AML-193 (cell line): ENCODE measurements at regions not wholly inside any gene's neighbourhood (a gene's known extent, or its start where the extent isn't known, plus 50 kb on each side); places are given as distances from the start of the nearest gene placed in this dataset.

Experiments used
- DNase-seq, 2 experiments: peaks; one replicate each; lab custom pipeline; 2025; lab: John Stamatoyannopoulos, UW

DNA sequence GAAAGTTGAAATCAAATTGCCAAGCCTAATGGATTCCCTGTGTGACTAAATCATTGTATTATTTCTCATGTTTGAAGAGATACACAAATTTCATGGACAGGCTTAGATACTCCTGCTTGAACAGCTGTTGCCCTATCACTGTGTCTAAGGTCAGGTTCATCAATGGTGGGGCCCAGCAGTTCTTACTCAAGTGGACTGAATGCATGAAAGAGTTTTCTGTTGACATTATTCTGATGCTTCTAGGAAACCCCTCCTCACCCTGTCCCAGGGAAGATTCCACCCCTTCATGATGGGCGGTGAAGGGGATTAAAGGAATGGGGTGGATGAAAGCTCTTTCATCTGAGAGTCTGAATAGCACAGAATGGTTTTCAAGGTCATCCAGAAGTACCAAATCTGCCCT lies 148.8 kb downstream of the INO80D start:
- DNase-seq: no peak

DNA sequence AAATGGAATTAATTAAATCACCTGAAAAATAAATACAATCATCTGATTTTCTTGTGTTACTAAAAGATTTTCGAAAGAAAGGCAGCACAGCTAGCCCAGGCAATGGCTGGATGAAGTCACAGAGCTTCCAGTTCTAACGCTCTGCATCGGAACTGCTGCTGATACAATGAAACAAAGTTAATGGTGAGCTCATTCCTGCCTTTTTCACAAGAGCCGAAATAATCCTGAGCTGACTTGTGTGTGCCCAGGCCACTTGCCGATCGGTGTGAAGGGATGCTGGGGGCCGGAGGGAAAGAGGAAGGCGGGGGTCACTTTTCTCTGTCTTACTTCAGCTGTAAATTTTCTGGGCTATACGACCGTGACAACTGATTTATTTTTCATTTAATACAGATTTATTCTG lies 149.5 kb downstream of the INO80D start:
- DNase-seq: no peak

DNA sequence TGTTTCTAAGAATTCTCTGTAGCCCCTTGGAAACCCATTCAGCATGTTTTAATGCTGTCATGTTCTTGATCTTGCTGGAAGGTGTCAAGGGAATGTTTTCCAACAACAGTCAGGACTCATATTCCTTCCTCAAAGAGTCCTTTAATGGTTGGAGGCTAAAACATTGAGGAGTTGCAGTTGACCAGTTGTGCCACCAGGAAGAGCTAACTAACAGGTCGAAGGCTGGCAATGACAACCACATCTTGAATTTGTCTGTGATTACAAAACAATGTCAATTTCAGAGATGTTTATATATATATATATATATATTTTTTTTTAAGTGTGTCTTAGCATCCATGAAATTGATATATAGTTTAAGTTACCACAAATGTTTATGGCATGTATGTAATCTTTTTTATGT lies 151.5 kb downstream of the INO80D start:
- peak; percentile 16 to 22 for DNase-seq

DNA sequence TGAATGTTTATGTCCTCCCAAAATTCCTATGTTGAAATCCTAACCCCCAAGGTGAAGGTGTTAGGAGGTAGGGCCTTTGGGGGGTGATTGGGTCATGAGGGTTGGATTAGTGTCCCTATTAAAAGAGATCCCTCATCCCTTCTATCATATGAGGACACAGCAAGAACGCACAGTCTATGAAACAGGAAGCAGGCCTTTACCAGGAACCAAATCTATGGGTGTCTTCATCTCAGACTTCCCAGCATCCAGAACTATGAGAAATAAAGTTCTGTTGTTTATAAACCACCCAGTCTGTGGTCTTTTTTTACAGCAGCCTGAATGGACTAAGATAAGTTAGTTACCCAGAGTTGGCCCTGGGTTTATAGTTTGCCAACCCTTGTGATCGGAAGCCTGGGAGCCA lies 153.1 kb downstream of the INO80D start:
- DNase-seq: no peak

DNA sequence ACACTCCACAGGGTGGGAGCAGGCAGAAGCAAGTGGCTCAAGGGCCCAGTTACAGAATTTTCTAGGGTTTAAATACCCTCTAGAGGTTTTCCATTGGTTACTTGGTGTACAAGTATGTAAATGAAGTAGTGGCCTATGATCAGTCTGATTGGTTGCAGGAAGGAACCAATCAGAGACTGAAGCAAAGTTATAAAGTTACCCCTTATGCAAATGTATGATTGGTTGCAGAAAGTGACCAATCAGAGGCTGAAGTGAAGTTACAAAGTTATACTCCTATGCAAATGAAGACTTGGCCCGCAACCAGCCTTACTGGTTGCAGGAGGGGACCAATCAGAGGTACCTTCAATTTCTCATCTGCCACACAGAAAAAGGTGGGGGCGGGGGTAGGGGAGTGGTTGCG lies 154.6 kb downstream of the INO80D start:
- DNase-seq: no peak

DNA sequence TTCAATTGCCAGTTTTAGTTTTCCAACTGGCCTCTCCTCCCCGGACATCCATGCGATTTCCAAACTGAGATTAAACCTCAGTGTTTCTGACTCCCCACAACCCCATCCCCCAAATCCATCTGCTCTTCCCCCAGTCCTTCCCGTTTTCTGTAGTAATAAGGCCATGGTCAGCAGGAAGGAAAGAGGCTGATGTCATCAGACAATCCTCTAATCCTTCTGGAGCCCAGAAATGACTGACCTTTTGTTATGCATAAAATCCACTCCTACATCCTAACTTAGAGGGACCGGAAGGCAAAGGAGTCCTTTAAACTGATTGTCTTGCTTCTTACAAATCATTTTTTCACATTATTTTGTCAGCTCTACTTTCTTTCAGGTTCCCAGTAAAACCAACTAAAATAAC lies 155.8 kb downstream of the INO80D start:
- no peak for DNase-seq

DNA sequence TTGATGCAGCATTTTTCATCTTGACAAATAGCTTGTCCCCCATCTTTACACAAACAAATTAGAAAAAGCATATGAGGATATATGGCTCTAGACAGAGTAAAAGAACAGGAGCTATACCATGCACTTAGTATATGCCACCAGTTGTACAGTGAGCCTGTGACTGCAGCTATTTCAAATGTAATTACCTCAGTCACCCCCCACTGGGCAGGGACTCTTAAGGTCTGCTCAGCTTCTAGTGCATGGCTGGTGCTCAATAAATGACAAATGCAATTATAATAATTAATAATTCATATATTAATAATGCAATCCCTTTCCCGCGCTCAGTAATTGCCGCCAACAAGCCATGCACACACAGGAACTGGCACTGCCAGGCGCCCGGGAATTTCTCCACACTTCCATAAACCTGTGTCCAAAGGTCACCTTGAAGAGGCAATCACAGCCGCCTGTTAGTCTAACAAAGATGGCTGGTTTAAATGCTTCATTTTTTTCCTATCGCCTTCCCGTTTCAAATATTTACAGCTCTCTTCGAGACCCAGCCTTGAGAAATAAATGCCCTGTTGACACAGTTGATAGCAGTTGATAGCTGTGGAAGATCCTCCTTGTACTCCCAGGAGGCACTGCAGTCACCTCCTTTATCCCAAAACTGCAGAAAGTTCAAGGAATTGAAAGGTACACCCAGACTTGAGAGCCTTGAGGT lies 156.6 kb downstream of the INO80D start:
- DNase-seq: no peak

DNA sequence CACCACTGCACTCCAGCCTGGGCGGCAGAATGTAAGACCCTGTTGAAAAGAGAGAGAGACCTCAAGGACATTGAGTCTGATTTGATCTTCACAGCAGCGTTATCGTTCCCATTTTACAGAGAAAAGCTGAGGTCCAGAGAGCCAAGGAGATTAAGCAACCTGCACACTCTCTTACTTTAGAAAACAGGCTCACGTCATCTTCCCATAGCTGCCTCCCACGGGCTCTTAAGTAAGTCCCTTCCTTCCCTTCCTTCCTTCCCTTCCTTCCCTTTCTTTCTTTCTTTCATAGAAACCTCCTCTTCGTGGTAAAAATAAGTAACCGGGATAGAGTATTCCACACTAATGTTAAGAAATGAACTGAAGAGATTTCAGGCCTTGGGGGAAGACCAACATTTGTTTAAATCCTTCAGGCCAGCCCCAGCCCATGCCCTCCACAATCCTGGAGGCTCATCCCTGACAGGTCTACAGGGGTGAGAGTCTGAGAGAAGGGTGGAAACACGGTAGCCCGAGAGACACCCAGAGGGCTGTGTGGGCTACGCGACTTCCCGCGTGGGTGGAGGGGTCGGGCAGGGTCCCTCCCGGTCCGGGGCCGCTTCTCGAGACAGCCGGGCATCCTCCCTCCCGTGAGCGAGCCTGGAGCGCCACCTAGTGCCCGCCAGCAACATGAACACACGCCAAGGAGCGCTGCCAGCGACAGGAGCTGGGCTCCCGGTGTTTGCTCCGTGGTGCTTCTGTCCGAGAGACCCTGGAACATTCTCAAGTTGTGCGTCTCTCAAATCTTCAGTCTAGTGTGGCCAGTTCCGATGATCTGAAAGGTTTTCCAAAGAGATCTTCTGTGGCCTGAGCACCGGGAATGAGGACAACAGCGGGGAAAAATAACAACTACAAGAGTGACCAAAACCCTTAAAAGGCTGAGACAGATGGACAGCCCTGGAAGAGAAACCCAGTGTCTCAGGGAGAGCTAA lies 160.3 kb downstream of the INO80D start:
- peak; percentile 41 to 57 for DNase-seq

DNA sequence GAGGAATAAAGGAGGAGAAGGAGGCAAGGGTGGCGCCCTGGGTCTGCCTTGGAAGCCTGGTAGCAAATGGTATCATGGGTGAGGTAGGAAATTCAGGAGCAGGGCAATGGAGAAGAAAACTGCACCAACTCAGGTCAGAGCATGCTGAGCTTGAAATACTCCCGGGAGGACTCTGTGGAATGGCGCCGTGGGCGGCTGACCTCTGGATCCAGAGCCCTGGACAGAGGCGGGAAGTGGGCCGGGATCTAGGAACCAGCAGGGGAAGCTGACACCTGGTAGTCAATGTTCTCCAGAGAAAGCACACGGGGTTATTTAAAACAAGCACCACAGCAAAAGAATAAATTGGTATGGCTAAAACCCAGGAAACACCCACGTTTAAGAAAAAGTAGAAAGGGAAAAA lies 161.3 kb downstream of the INO80D start:
- no peak for DNase-seq

DNA sequence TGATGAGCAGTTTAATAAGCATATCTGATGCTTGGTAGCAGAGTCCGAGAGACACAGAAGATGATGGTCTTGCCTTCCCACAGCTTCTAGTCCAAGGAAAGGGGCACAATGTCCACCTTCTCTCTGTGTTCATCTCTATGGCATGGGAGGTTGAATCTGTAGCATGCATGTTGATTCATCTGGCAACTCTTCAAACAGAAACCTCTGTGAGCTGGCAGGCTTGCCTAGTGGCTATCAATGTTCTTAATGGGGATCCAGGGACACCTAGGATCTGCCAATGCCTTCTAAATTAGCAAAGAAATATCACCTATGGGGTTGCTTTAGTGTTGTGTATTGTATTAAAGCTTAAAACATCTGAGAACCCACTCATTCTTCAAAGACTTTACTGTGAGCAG lies 170.8 kb downstream of the INO80D start:
- DNase-seq: no peak

DNA sequence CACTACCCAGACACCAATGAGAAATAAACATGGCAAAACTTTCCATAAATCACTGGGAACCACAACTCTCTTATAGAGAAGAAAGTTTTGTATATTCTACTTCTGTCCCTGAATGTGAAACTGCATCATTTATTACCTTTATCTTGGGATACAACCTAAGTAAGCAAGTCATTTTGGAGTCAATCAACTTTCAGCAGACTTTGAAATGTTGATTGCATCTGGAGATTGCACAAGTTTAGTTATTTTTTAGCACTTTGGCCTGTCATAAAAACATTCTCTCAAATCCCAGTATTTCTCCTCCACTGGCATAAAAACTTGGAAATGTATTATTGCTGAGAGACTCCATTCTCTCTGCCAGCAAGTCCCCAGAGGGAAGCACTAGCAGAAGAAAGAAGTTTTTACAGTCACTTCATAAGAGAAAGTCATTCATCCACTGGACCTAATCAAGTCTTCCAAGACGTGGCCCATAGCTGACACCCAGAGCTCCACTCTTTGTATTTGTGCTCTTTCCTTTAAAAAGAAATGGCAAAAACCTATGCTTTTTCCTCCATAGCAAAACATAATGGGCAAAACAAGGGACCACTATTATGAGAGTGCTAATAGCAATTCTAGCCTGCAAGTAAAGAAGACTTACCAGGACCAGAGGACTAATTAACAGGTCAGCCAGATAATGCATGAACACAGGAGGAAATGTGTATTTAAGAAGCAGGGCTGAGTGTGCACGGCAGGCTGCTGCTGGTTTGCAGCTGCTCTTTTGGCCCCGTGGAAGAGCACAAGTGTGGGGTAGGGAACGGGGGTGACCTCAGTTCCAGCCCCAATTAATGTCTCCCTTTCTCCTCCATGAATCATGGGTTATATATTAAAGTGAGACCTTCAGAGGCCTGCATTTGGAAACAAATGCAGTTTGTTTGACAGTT lies 171.5 kb downstream of the INO80D start:
- no peak for DNase-seq

DNA sequence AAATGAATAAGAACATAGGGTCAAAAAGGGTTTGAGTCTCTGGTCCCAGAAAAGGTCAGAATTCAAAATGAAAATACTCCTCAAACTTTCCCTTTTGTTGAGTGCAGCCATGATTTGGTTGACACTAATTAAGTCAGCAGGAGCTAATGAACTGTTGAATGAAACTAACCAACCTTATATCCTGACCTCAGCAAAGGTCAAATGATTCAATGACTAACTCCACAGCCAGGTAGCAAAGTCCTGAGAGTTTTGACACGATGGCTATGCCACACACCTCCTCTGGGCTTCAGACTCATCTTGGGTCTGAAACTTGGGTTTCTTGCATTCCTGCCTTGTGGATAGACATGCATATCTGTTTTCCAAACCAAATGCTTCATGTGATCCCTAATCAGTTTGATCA lies 172.3 kb downstream of the INO80D start:
- no peak for DNase-seq

DNA sequence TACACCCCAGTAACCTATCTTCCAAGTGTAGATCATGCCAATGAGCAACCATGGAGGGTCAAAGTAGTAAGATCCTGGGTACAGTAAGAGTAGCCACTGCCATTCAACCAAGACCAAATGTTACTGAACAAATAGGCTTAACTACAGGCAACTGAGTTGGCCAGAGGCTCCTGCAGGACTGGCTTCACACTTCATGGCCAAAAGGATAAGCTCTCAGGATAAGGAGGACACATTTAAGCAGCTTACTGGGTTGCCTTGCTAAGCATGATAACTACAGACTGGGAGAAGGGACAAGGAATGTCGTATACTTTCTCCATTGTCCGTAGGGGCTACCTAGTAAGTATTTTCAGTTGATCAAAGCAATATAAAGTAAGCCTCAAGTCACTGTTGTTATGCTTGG lies 174.7 kb downstream of the INO80D start:
- DNase-seq: no peak

DNA sequence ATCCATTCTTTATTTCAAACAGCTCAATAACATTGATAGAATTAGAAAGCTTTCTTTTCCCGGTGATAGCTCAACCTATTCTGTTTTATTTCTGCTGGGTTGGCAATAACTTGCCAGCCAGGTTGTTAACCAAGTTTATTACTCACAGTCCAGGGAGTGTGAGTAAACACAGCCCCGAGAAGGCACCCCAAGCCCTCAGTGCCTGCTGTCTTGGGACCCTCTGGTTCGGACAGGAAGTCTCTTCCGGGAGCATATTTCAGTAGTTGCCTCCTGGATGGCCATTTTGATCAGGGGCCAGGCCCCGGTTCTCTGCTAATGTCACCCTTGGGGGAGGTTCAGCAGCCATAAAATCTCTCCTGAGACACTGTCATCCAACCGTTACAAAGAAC lies 176.8 kb downstream of the INO80D start:
- DNase-seq: no peak

DNA sequence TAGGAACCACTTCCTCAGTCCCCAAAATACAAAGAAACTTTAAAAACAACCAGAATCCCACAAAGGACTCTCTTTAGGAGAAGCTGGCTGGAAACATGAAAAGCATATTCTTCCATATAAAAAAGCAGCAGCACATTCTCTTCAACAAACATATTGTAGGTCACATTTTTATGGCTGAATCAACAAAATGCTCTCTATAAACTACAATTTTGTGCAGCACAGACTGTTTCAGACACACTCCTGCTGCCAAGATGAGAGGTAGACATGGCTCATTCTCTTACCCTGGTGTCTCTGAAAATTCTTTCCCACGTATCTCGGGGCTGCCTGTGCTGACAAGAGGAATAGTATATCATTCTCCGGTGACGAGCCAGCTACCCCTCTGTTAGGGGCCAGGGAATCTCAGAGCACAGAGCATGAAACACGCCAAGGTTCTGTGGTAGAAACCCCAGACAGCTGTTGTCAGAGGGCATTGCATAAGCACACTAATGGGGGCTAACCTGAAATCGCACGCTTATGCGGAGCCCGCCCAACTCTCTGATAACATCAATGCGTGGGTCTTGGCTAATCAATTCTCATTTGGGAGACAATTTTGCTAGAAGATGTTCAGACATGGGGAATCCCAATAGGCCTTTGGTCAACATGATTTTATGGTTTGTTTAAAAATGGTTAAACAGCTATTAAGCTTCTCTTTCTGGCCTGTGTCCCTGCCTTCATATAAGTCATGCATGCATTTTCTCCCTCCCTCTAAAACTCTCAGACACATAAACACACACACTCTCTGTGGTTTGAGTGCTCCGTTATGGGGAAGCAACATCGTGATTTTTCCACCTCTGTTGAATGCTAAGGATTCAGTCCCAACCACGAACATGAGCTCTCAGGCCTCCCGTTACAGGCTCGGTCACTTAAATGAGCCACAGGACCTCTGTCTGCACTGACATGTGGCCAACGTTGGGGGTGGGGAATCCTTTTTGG lies 177.5 kb downstream of the INO80D start:
- no peak for DNase-seq

DNA sequence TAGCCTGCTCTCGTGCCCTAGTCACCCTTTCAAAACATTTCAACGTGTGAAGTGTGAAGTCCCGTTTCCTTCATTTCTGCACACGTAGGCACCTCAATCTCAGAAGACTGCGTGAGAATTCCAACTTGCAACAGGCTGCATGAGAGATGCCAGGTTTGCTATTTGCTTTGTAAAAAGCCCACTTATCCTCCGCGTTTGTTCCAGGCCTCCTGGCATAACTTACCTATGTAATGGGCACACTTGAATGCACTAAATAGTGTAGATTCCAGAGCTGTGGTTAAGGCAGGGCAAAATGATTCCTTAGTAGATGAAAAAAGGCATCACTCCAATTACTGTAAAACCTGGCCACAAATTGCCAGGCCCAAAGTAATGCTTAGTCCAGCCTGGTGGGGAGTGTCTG lies 179.6 kb downstream of the INO80D start:
- DNase-seq: no peak

DNA sequence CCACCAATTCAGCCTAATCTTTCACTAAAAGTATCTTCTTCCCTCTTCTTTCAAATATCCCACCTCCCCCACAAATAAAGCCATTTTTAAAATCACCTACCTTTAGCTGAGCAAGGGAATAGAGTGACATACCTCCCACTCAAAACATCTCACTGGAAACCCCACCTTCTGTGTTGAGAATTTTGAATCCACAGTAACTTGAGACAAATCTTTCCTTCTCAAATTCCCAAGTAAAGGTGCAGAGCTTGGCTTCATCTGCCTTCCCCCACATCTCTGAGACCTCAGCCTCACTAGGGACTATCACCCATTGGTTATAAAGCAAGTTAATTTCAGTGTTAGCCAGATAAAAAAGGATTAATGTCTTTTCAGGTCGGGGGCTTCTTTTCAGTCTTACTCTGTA lies 180.4 kb downstream of the INO80D start:
- no peak for DNase-seq

DNA sequence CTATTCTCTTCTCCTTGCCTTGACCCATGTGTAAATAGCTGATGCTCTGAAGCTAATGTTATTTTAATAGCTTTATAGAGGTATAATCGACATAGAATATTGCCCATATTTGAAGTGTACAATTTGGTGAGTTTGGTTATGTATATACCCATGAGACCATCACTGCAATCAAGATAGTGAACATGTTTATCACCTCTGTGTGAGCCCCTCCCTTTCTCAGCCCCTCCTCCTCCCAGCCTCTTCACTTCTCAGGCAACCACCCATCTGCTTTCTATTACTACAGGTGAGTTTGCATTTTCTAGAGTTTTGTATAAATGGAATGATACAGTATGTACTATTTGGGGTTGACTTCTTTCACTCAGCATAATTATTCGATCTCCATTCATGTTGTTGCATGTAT lies 181.1 kb downstream of the INO80D start:
- DNase-seq: no peak

DNA sequence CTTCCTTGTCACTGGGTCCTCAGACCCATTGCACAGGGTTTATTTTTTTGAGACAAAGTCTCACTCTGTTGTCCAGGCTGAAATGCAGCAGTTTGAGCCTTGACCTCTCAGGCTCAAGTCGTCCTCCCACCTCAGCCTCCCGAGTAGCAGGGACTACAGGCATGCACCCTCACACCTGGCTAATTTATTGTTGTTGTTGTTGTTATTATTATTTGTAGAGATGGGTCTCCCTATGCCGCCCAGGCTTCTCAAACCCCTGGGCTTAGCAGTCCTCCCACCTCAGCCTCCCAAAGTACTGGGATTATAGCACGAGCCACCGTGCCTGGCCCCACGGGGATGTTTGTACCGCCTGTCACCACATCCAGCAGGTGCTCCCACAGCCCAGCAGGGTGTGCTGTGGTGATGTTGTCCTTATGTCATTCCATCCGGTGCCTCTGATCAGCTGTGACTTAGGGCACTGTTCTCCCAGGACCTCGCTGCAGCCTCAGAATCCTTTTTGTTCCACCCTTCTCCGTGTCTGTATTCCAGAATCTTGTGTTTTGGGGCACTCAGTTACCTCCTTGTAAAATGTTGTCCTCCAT lies 182.3 kb downstream of the INO80D start:
- DNase-seq: peak; percentile 17 to 30

DNA sequence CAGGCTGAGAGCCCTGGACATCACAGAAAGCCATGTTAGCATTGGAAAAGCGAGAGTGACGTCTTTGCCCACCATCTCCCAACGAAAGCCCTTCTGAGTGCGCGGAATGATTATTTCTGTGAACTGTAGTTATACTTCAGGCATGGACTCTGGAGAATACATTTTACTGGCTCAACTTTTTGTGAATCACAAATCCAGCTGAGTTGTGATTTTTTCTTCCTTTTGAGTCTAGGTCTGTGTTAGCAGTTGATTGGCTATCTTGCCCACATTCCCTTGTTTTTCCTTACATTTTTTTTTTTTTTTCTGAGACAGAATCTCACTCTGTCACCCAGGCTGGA lies 183.1 kb downstream of the INO80D start:
- DNase-seq: no peak
